GM18511 (cell line): ENCODE measurements at regions not wholly inside any gene's neighbourhood (a gene's known extent, or its start where the extent isn't known, plus 50 kb on each side); places are given as distances from the start of the nearest gene placed in this dataset.
A peak's percentile ranks its signal among the peaks of the same experiment; 100 is the strongest.

Experiments used
- ATAC-seq: cut with Tn5 transposase; IDR thresholded peaks from one replicate; pipeline ENCODE4 v1.9.1; 2021; ENCODE audit warnings: mild to moderate bottlenecking, moderate library complexity; ENCODE audit not compliant: unreplicated experiment

DNA sequence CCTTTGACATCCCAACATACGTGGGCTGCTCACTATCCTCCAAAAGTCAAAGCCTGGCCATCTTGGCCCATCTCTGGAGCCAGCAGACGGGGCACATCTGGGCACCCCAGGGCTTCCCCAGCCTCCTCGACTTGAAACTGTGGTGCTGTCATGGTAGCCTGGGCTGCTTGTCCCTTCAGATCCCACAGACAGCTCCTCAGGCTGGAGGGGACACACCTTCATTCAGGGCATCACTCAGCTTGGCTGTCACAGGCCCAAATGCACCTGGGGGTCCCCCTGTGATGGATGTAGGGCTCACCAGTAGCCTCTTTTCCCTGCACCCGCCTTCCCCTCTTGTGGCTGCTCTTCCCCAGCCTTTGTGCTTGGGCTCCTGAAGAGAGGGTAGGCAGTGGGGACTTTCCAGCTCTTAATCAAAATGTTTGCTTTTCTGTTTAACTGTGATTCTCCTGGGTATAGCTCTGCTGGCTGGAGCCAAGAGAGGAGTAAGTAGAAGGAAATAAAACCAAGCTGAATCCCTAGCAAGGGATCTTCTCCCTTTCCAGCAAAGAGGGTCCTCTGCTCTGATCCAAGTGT lies 92.3 kb downstream of the GYPC start:
- no peak for ATAC-seq

DNA sequence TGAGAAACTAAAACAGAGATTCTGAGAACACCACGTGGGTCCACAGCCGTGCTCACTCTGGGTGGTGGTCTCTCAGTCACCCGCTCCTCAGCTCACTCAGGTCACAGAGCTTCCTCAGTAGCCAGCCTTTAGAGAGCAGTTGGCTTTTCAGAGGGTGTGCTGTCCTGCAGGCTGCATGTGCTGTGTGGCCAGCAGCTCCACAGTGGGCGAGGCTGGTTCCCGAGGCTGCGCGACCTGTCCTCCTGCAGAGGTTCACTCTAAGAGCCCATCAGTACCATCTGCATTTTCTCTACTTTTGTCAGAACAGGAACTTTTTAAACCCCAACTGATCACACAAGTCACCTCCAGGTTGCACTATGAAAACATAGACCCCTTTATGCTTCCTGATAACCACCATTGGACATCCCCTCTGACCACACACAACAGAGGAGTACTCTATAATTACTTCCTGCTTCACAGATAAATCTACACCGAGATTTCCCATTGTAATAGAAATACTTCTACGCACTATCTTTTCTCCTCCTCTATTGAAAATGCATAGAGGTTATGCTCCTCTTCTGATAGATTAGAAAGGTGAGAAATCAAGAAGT lies 93.1 kb downstream of the GYPC start:
- no peak for ATAC-seq

DNA sequence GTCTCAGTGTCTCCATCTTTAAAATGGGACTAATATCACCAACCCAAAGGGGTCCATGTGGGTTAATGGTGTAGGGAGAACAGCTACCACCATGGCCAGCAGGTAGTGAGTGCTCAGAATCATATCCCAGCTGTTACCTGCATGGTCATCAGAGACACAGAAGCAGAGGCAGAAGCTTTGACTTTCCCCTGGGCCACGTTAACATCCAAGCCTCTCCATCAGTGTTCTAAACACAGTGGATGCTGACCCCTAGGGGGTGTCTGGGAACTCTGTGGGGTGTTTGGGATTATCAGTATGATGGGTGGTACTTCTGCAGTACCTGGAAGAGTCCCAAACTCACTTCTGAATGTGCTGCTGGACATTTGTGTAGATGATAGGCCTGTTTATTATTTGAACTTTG lies 93.6 kb downstream of the GYPC start:
- no peak for ATAC-seq

DNA sequence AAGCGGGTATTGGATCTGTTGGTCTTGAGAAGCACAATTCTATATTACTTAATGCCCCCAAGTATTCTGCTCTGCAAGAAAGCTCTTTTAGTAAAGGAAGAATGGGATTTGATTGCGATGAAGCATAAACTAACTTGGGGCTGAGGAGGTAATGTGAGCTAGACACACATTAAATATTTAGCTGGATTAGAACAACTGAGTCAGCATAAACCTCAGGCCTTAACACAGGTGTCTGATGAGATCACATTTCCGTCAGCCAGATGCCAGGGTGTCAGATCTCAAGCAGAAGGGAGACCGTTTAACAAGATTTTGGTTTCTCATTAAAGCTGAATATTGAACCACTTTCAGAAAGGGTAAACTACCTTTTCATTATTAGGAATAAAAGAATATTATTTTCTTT lies 94.5 kb downstream of the GYPC start:
- no peak for ATAC-seq

DNA sequence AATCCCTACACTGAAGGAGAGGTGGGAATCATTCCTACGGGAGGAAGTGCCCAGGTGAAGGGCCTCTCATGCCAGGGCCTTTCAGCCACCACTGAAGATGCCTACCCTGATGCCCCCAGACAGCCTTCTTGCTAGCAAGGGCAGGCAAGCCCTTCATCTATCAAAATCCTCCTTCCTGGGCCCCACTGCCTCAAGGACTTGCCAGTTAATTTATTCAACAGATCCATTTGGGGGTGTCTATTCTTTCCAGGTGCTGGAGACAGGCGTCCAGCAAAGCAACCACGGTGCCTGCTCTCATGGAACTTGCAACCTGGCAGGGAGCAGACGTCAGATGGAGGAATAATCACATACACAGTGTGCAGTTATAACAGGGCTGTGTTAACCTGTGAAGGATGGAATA lies 95.5 kb downstream of the GYPC start:
- ATAC-seq = no peak

DNA sequence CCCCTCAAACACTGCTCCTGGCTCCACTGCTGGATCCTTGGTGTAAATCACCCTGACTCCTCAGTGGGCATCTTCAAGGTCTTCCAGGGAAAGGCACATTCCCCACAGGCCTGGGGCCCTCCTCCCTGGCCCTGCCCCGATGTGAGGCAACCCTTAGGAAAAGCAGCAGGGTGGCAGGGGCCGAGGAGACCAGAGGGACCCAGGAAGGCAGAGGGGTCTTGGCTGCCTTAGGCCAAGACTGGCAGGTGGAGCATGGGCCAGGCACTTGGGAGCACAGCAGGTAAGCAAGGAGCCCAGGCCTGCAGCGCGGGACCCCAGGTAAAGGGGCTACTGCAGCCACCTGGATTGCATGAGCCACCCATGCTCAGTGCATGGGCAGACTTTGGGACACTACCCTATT lies 96.9 kb downstream of the GYPC start:
- ATAC-seq = no peak

DNA sequence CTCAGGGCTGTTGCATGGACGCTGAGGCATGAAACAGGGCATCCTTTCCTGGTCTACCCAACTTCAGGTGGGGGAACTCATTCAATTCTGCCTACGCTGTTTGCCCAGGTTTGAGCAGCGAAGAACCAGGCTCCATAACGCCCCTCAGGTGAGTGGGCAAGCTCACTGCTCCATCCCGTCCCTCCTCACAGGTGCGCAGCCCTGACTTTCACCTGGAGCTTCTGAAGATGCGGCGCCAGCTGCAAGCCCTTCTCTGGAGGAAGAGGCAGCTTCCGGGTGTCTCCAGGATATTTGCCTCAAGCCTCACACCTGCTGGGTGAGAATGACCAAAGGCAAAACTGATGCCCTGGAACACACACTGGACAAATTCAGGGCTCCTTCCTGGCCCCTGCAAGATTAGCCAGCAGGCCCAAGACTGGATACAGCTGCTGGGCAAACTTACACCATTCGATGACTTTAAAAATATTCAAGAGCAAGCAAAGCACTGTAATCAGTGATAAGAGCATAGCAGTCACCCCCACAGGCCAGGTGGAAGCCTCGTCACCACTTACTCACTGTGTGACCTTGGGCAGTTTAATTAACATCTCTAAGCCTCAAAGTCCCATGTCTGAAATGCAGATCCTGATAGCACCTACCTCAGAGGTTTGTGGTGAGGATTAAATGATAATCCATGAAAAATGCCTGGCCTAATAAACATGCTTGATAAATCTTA lies 97.7 kb downstream of the GYPC start:
- ATAC-seq = no peak

DNA sequence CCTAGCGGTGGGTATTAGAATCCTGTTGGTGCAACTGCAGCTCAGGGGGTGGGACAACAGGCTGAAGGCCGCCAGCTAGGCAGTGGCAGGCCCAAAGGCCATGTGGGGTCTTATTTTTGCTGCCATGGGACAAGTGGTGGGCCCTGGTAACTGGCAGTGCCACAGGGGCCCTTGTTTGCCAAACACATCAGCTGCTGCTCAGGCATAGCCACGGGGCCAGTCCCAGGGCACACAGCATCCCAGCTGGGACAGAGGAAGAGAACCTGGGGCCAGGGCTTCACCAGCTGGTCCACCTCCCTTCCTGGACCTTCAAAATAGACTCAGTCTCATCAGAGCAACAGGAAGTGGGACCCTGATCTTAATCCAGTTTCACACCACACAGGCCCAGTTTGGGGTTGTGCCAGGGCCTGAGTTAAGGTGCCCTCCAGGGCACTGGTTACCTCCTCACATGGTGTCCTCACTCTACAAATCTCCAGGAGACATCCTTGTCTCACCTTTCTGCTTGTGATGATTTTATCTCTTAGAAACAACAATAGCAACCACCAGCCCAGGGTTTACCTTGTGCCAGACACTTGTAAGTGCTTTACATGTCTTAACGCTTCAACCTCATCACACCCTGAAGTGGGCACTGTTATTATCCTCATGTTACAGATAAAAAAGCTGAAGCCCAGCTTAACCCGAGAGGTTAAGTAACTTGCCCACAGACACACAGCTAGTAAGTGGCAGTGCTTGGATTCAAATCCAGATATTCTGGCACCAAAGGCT lies 98.5 kb downstream of the GYPC start:
- no peak for ATAC-seq

DNA sequence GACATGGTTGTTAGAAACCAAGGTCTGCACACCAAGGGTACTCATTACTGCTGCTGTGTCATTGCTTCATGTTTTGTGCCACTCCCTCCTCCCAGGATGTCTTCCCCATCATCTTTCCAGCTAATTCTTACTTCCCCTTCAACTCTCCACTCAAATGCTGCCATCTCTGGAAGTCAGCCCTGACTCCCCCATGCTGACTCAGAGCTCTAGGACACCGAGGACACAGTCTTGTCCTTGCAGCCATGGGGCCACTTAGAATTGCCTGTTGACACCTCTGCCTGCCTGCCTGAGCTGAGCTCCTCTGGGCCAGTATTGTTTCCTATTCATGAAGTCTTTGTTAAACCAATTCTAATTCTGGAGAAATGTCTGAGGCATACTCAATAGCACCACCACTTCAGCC lies 100.2 kb downstream of the GYPC start:
- ATAC-seq = no peak

DNA sequence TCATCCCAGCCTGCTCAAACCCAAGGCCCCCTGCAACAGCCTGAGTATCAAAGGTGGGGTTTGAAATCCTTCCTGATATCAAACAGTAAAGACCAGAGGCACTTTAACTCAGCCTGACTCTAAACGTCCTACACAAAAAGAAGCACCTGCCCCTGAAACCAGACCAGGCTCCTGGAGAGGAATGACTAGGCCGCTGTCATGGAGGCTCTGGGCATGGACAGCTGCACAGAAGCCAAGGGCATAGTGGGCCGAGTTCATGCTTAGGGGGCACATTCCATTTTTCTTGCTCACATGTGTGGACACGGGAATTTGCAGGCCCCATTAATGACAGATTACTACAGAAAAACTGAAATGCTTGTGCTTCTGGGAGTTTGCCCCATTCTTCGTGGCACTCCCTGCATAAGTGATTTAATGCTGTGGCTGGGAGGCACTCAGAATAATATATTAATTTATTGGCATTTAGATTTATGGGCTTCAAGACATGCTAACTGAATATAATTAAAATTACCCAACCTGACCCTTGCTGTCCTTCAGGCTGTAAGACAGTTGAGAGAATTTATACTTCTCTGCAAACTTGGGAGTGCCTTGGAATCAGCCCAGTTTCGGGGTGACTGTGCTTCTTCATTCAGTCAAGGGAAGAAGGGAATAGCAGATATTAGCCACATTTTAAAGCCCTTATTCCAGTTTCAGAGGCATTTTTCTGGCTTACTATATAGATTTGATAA lies 105.5 kb downstream of the GYPC start:
- ATAC-seq = no peak

DNA sequence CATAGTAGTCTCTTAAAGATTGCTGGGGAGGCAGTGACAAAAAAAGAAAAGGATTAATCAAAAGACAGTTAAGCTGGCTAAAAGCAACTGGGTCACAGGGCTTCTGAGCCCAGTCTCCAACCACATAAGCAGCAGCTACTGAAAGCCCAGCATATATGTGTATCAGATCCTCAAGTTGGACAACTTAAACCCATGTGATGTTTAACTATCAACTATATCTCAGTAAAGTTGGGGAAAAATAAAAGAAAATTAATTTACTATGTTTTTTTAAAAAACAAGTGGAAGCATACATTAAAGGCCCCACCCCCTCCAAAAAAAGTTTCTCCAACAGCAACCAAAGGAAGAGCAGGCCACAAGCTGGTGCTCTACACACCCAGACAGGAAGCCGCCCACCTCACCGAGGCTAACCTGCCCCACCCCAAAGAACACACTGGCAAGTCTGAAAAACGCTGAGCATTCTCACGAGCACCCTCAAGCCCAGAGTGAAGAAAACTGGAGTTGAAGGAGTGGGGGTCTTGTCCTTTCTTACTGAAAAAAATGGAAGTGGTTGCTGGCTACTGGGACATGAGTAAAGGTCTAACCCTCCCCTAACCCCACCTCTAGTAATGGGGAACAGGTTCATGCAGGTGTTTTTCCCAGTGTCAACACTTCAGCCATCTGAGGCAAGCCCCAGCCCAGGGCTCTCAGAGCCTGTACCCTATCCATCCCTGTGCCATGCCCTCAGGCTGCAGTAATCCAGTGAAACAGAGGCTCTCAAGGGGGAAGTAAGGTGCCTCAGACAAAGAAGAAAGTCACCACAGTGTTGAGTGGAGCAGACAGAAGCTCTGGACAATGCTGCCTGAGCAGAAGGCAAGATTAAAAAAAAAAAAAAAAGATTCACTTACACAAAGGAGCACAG lies 106.3 kb downstream of the GYPC start:
- peak; percentile 59 for ATAC-seq

DNA sequence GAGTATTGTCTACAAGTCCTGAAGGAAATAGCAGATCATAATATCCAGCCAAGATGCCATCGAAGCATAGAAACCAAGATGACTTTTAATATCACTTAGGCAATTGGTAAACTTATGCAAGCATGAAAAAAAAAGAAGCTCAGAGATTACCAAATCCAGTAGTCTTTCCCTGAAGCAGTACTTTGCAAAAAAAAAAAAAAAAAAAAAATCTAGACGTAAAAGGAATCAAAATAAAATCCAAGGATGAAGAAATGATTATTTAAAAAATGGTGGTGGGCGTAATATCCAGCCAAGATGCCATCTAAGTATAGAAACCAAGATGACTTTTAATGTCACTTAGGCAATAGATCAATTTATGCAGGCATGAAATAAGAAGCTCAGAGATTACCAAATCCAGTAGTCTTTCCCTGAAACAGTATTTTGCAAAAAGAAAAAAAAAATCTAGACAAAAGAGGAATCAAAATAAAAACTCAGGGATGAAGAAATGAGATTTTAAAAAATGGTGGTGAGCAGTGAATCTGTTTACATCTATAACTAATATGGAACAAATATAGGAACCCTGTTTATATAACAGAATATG lies 108.8 kb downstream of the GYPC start:
- no peak for ATAC-seq

DNA sequence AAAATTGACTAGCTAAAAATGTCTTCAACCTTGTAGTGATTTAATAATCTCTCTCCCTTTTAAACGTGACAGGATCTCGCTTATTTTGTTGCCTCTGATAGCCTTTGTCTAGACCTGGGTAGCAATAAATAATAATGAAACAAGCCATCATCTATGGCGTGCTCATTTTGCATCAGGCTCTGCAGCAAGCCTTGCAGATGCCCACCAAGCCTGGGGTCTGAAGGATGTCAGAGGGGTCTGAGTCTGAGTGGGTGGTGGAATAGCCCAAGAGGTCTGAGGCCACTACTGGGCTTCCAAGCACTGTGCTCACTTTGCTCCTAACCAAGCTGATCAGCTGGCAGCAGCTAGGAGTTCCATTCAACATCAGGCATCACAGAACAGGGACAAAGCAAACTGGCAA lies 109.4 kb downstream of the GYPC start:
- ATAC-seq = no peak

DNA sequence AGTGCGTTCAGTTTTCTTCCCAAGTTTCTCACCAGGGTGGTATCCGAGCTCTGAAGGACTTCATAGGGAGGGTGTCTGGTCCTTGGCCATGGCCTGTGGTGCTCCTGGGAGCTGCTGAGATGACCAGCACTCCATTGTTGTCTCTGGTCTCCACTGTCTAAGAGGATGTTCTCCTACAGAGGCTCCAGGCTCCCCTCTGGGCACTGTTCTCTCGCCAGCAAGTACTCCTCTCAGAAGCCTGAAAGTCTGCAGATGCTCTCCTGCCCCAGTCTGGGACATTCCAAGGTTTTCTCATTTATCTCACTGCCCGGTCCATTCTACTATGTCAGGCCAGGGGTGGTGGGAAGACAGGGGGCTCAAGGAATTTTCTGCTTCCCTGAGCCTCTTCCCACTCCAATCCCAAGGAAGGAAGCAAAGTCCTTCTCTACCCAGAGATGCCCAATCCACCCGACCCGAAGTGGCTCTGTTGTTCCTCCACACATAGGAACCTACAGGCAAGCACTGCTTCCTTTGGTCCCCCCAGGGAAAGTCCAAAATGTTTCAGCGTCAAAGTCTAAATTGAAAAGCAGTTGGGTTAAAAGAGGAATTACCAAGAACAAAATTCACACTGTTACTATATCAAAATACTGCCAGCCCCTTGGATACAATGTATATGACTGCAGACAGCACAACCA lies 110.5 kb downstream of the GYPC start:
- ATAC-seq = no peak

DNA sequence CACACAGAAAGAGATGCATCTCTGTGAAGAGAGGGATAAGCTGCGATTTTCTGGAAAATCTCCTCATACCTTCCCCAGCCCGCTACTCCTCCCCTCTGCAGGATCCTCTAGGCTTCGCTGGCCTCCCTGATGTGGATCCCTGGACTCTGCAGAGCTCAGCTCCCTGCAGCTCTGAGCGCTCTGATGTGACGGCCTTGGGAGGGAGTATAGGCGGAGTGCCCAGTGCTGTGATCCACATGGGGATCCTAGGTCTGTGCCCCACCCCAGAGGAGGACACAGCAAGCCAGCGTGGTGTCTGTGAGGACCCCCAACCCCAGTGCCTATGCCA lies 111.0 kb downstream of the GYPC start:
- ATAC-seq = no peak

DNA sequence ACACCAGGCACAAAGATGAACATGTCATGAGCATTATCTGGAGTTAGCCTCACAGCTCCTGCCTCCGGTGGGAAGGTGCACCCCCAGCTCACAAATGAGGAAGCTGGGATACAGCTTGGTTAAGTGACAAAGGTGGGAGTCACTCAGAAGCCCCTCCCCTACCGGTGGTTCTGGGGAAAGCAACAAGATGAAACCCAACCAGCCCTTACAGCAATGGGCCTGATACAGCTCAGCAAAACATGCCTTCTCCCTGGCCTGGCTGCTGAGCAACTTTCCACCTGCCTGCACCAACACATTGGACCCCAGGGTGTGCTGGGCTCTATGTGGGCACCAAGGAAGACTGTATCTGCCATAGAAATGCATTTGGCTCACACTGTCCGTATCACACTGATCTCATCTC lies 113.2 kb downstream of the GYPC start:
- no peak for ATAC-seq

DNA sequence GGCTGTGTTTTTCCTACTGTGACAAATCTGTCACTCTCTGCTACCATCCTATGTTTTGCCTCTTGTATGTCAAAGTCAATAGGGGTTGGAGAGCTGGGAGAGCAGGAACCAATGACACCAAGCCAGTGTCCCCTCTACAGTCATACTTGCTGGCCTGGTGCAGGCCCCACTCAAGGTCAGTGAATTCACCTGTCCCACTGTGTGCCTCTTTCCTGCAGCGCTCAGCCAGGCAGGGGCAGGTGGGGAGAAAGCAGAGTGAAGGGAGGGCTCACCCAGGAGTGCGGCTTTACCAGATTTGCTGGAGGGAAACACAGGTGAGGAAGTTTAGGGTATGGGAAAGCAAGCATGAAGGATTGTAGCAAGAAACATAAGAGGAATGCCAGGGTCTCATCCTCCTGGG lies 114.5 kb downstream of the GYPC start:
- no peak for ATAC-seq

DNA sequence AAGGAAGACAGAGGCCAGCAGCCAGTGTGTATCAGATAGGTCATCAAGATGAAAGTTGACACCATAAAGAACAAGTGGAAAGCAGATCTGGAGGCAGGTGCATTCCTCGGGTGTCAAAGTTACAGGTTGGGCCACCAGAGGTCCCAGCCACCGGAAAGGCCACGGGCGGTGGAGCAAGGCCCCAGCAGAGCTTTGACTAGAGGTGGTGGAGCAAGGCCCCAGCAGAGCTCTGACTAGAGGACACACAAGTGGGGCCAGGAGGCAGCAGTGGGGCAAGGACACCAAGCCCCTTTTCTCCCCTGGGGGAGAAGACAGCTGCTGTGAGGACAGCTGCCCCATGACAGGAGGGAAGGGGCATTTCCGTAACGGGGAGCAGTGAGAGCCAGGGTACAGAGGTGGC lies 115.1 kb downstream of the GYPC start:
- no peak for ATAC-seq

DNA sequence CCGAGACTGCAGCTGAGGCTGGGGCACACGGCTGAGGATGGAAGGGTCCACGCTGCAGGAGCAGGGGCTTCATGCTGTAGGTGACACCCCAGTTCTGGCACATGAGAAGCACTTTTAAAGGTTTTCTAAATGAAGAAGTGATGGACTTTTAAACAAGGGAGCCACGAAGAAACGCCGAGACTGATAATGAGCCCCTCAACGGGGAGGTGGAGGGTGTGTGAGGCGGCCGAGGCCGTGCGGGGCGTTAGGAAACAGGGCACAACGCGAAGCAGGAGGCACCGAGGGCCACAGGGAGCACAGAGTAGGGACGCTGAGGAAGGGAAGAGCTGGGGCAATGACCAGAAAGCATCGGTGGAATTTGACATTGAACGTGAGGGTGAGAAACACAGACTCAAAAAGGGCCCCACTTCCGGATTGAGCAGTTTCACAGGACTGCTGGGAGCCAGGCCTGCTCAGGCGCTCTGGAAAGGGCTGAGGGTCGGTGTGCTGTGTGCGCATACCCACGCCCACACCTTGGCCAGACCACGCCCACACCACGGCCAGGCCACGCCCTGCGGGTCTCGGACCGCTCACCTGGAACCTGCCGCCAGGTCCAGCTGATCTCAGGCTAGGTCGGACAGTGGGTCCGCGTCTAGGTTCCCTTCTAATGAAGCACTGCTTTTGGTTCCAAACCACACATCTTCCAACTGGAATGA lies 115.7 kb downstream of the GYPC start:
- no peak for ATAC-seq
